Prostate gland (tissue), 2 donors: ENCODE measurements at regions not wholly inside any gene's neighbourhood (a gene's known extent, or its start where the extent isn't known, plus 50 kb on each side); places are given as distances from the start of the nearest gene placed in this dataset.

Experiments used
- CTCF ChIP-seq, 4 experiments: fragments of 200-600 bp in 2 of 4; fragments of 450-650 bp in 2 of 4; sonication (generic) in 2 of 4; IDR thresholded peaks; 1 replicate in 3 of 4; 2 replicates in 1 of 4; pipeline ENCODE4 v1.5.1; 2016 to 2019; ENCODE audit warnings: antibody characterized with exemption in 4 of 4, mild to moderate bottlenecking in 2 of 4, moderate library complexity in 2 of 4
- POLR2A ChIP-seq: fragments of 450-650 bp; IDR thresholded peaks from one replicate; pipeline ENCODE4 v1.6.1; 2016; ENCODE audit warnings: antibody characterized with exemption, mild to moderate bottlenecking

- no peak for TF ChIP-seq CTCF (IDR thresholded peaks at IDR 0.05)
- no peak for TF ChIP-seq POLR2A
Observed at GRCh38 chr20:48171626-48172356, 386.5 kb upstream of the SULF2 start.
